ENCODE measurements at regions not wholly inside any gene's neighbourhood (a gene's known extent, or its start where the extent isn't known, plus 50 kb on each side); places are given as distances from the start of the nearest gene placed in this dataset.

GRCh38 chr5:4953576-4953975 is 186.6 kb upstream of the ADAMTS16 start:
- Histone ChIP-seq H3K4me1 (ENCODE audit: control insufficient read depth, extremely low read depth, insufficient read depth, low read length) (no peaks in the 10 kb centered on the region), H3K9me1 (replicated peaks; ENCODE audit: control insufficient read depth, extremely low read depth, insufficient read depth, low read length) (no peaks in the 10 kb centered on the region), H3K9ac (replicated peaks; ENCODE audit: extremely low read depth, insufficient read depth, low read length) (no peak overlapping the region), H3K27me3 (ENCODE audit: control insufficient read depth in 2 of 2, insufficient read depth in 2 of 2, low read length in 2 of 2) (no peaks in the 10 kb centered on the region), H3K9me3 (replicated peaks; ENCODE audit: control insufficient read depth, insufficient read depth, low read length) (peaks cover 10% of the 10 kb centered on the region), H3K36me3 (ENCODE audit: control insufficient read depth in 2 of 2, extremely low read depth in 1 of 2, insufficient read depth in 2 of 2, low read length in 2 of 2) (no peaks in the 10 kb centered on the region), H2AFZ (ENCODE audit: low read depth, low read length) (no peak overlapping the region), H4K20me1 (replicated peaks; ENCODE audit: control insufficient read depth, extremely low read depth, insufficient read depth, low read length) (no peaks in the 10 kb centered on the region), H3K27ac (ENCODE audit: insufficient read depth, low read depth, low read length) (no peak overlapping the region), H3K4me2 (ENCODE audit: insufficient read depth, low read length) (no peak overlapping the region), H3K4me3 (replicated peaks in 1 of 3; ENCODE audit: insufficient read depth in 1 of 3, low read depth in 1 of 3, low read length in 3 of 3) (no peak overlapping the region), H3K79me2 (ENCODE audit: control insufficient read depth, insufficient read depth, low read length) (no peaks in the 10 kb centered on the region)
- POLR2A ChIA-PET: no interaction called here
- intact Hi-C loops (cut with micrococcal nuclease): no loop called here
- DNase-seq (ENCODE audit: low read depth, low spot score): no peak
- dilution Hi-C loops (cut with MboI; ENCODE audit: extremely low pct_ligation_motif_present, low sequenced_read_pairs): no loop called here
- TF ChIP-seq POLR2AphosphoS5 (IDR thresholded peaks at IDR 0.05; ENCODE audit: insufficient read depth, low read depth, low read length) (no peak), JUN (IDR thresholded peaks at IDR 0.05; ENCODE audit: borderline replicate concordance, insufficient read depth, insufficient read length, low read depth) (no peak), MYC (IDR thresholded peaks at IDR 0.05; ENCODE audit: low read depth, low read length) (no peak), CTCF (IDR thresholded peaks at IDR 0.05; ENCODE audit: extremely low read depth in 1 of 2, insufficient read depth in 1 of 2, low read depth in 1 of 2, low read length in 2 of 2) (no peak), MAX (IDR thresholded peaks at IDR 0.05; ENCODE audit: insufficient read depth, insufficient read length) (no peak), POLR2A (IDR thresholded peaks at IDR 0.05; ENCODE audit: low read depth, low read length) (no peak), GATA2 (IDR thresholded peaks at IDR 0.05; ENCODE audit: insufficient read depth, insufficient read length, low read depth, low read length) (no peak), EZH2 (IDR thresholded peaks at IDR 0.05; ENCODE audit: borderline replicate concordance, low read depth, low read length, severe bottlenecking) (no peak), FOS (IDR thresholded peaks at IDR 0.05; ENCODE audit: borderline replicate concordance, insufficient read depth, low read length) (no peak)
- no TSS peak for BruUV-seq (replicated peaks)
- CTCF ChIA-PET: no interaction called here
- no peak for FAIRE-seq
